ENCODE measurements at regions not wholly inside any gene's neighbourhood (a gene's known extent, or its start where the extent isn't known, plus 50 kb on each side); places are given as distances from the start of the nearest gene placed in this dataset.
"Not testable (repeated sequence)": the region's sequence is repeated elsewhere in the genome, so short reads cannot be mapped to it uniquely, and the experiment has no call there.

GRCh38 chr2:87658976-87659375 lies 88.9 kb upstream of the PLGLB2 start:
- not testable (repeated sequence) for DNase-seq

- DNase-seq: not testable (repeated sequence)
Observed at GRCh38 chr2:87660164-87660563, 87.7 kb upstream of the PLGLB2 start.

- DNase-seq: not testable (repeated sequence)
Observed at GRCh38 chr2:87662316-87663290, 85.3 kb upstream of the PLGLB2 start.

GRCh38 chr2:87663347-87663746 lies 84.5 kb upstream of the PLGLB2 start:
- DNase-seq: not testable (repeated sequence)

- DNase-seq: not testable (repeated sequence)
Observed at GRCh38 chr2:87667027-87667426, 80.9 kb upstream of the PLGLB2 start.

GRCh38 chr2:87668361-87668760 lies 79.5 kb upstream of the PLGLB2 start:
- DNase-seq: not testable (repeated sequence)

- DNase-seq: not testable (repeated sequence)
Observed at GRCh38 chr2:87669633-87670231, 78.2 kb upstream of the PLGLB2 start.

GRCh38 chr2:87672404-87672803 lies 75.5 kb upstream of the PLGLB2 start:
- DNase-seq: not testable (repeated sequence)

GRCh38 chr2:87674729-87675128 lies 73.2 kb upstream of the PLGLB2 start:
- not testable (repeated sequence) for DNase-seq

GRCh38 chr2:87675487-87675886 lies 72.4 kb upstream of the PLGLB2 start:
- DNase-seq: not testable (repeated sequence)

GRCh38 chr2:87677421-87677923 lies 70.4 kb upstream of the PLGLB2 start:
- DNase-seq: not testable (repeated sequence)

GRCh38 chr2:87678742-87679173 lies 69.1 kb upstream of the PLGLB2 start:
- not testable (repeated sequence) for DNase-seq

GRCh38 chr2:87679950-87680349 lies 67.9 kb upstream of the PLGLB2 start:
- DNase-seq: not testable (repeated sequence)

GRCh38 chr2:87680691-87681090 lies 67.2 kb upstream of the PLGLB2 start:
- not testable (repeated sequence) for DNase-seq

- DNase-seq: not testable (repeated sequence)
Observed at GRCh38 chr2:87683451-87683850, 64.4 kb upstream of the PLGLB2 start.

- not testable (repeated sequence) for DNase-seq
Observed at GRCh38 chr2:87683961-87684360, 63.9 kb upstream of the PLGLB2 start.

- not testable (repeated sequence) for DNase-seq
Observed at GRCh38 chr2:87685558-87685957, 62.3 kb upstream of the PLGLB2 start.

- DNase-seq: not testable (repeated sequence)
Observed at GRCh38 chr2:87686873-87687549, 60.9 kb upstream of the PLGLB2 start.

- not testable (repeated sequence) for DNase-seq
Observed at GRCh38 chr2:87687550-87688270, 60.2 kb upstream of the PLGLB2 start.

GRCh38 chr2:87691899-87692592 lies 55.8 kb upstream of the PLGLB2 start:
- not testable (repeated sequence) for DNase-seq

- DNase-seq: not testable (repeated sequence)
Observed at GRCh38 chr2:87692914-87693313, 55.0 kb upstream of the PLGLB2 start.

GRCh38 chr2:87693882-87694281 lies 54.0 kb upstream of the PLGLB2 start:
- not testable (repeated sequence) for DNase-seq

Measured in COR-L47 (cell line).